ENCODE measurements at regions not wholly inside any gene's neighbourhood (a gene's known extent, or its start where the extent isn't known, plus 50 kb on each side); places are given as distances from the start of the nearest gene placed in this dataset.

GRCh38 chr21:35219291-35219690, 170.2 kb upstream of the RUNX1 start:
- H3K9me3 ChIP-seq, result no peaks in the 10 kb centered on the region
- FAIRE-seq (no peak), DNase-seq (no peak), ATAC-seq (no peak)
- no peaks in the 10 kb centered on the region for H3K4me1 ChIP-seq
- H3K36me3 ChIP-seq, result no peaks in the 10 kb centered on the region
- no peak overlapping the region for H3K27ac ChIP-seq
- H3K27me3 ChIP-seq, result no peaks in the 10 kb centered on the region
- intact Hi-C loops (cut with DNase I), result no loop called here
- 50 to 77% methylated on average over 2 of the region's 2 CpGs for WGBS, 2 donors
- H3K4me3 ChIP-seq, result no peak overlapping the region
- no peak for TF ChIP-seq CTCF (IDR thresholded peaks at IDR 0.05)

- H3K9me3 ChIP-seq, result no peaks in the 10 kb centered on the region
- H3K4me1 ChIP-seq, result no peaks in the 10 kb centered on the region
- no peak for DNase-seq
- no peak for FAIRE-seq
- no peak for TF ChIP-seq CTCF (IDR thresholded peaks at IDR 0.05)
- H3K36me3 ChIP-seq, result no peaks in the 10 kb centered on the region
- intact Hi-C loops (cut with DNase I), result no loop called here
- no peaks in the 10 kb centered on the region for H3K27me3 ChIP-seq
- H3K27ac ChIP-seq, result no peak overlapping the region
- ATAC-seq, result peak in 1 of 4 donors; percentile 57
- WGBS, 2 donors, result 73 to 100% methylated on average over 1 of the region's 1 CpG
- H3K4me3 ChIP-seq, result no peak overlapping the region
Measured at GRCh38 chr21:35217504-35218060, 168.5 kb upstream of the RUNX1 start.

- H3K36me3 ChIP-seq, result no peaks in the 10 kb centered on the region
- TF ChIP-seq CTCF (IDR thresholded peaks at IDR 0.05), result no peak
- H3K4me3 ChIP-seq, result no peak overlapping the region
- 81 to 91% methylated on average over 1 of the region's 1 CpG for WGBS, 2 donors
- intact Hi-C loops (cut with DNase I), result no loop called here
- H3K4me1 ChIP-seq, result no peaks in the 10 kb centered on the region
- no peaks in the 10 kb centered on the region for H3K9me3 ChIP-seq
- no peaks in the 10 kb centered on the region for H3K27me3 ChIP-seq
- ATAC-seq, result no peak
- DNase-seq, result no peak
- no peak overlapping the region for H3K27ac ChIP-seq
- FAIRE-seq, result no peak
Measured at GRCh38 chr21:35216996-35217395, 167.9 kb upstream of the RUNX1 start.

- Histone ChIP-seq H3K4me3 (no peak overlapping the region), H3K4me1 (no peaks in the 10 kb centered on the region), H3K27me3 (no peaks in the 10 kb centered on the region), H3K36me3 (no peaks in the 10 kb centered on the region), H3K27ac (no peak overlapping the region), H3K9me3 (no peaks in the 10 kb centered on the region)
- ATAC-seq (no peak), FAIRE-seq (no peak), DNase-seq (no peak)
- no peak for TF ChIP-seq CTCF (IDR thresholded peaks at IDR 0.05)
- 51 to 61% methylated on average over 1 of the region's 1 CpG for WGBS, 2 donors
- intact Hi-C loops (cut with DNase I), result no loop called here
Measured at GRCh38 chr21:35215870-35216269, 166.8 kb upstream of the RUNX1 start.

- Histone ChIP-seq H3K4me1 (no peaks in the 10 kb centered on the region), H3K4me3 (no peak overlapping the region), H3K9me3 (no peaks in the 10 kb centered on the region), H3K27me3 (no peaks in the 10 kb centered on the region), H3K36me3 (no peaks in the 10 kb centered on the region), H3K27ac (no peak overlapping the region)
- no peak for TF ChIP-seq CTCF (IDR thresholded peaks at IDR 0.05)
- intact Hi-C loops (cut with DNase I), result no loop called here
- FAIRE-seq, result no peak
- peak in 1 of 4 donors; percentile 55 for ATAC-seq
- DNase-seq, result no peak
- 73 to 83% methylated on average over 3 of the region's 3 CpGs for WGBS, 2 donors
Measured at GRCh38 chr21:35212393-35213127, 163.5 kb upstream of the RUNX1 start.

Data from pancreas (tissue), 10 donors.